H1 (cell line): ENCODE measurements at regions not wholly inside any gene's neighbourhood (a gene's known extent, or its start where the extent isn't known, plus 50 kb on each side); places are given as distances from the start of the nearest gene placed in this dataset.

ENCODE experiments used
- CTCF ChIA-PET: fragments of 300-600 bp; sonication (Branson Sonifier 250); formaldehyde crosslinking; loops from one replicate; lab custom pipeline; 2021; ENCODE audit not compliant: partially characterized antibody; lab: Charles Lee
- POLR2A ChIA-PET: fragments of 300-600 bp; sonication (Branson Sonifier 250); formaldehyde crosslinking; loops from one replicate; lab custom pipeline; 2021; ENCODE audit warnings: inconsistent platforms; ENCODE audit not compliant: partially characterized antibody; lab: Charles Lee
- DNase-seq, 2 experiments: peaks; one replicate each; pipeline versions ENCODE4 v3.0.0 to v3.0.0-alpha.2; 2010 to 2022; ENCODE audit warnings: low spot score in 2 of 2, low read depth in 1 of 2, mixed read lengths in 1 of 2
- FAIRE-seq: peaks from 2 replicates; lab custom pipeline; 2011; peaks lifted over from hg19 to GRCh38; lab: Jason Lieb, UNC
- H2AFZ ChIP-seq: 2 replicates; pipeline ENCODE4 v1.8.1; 2012; ENCODE audit warnings: low read length, inconsistent platforms
- H2AK5ac ChIP-seq: 2 replicates; pipeline ENCODE4 v1.6.1; 2013; ENCODE audit warnings: low read depth, low read length
- H2BK120ac ChIP-seq: replicated peaks from 2 replicates; pipeline ENCODE3; 2013; ENCODE audit warnings: low read depth, low read length, inconsistent platforms
- H2BK12ac ChIP-seq: 2 replicates; pipeline ENCODE4 v1.6.1; 2013; ENCODE audit warnings: low read depth, low read length
- H2BK15ac ChIP-seq: 2 replicates; pipeline ENCODE4 v1.6.1; 2013; ENCODE audit warnings: low read length
- H2BK20ac ChIP-seq: 2 replicates; pipeline ENCODE4 v1.6.1; 2013; ENCODE audit warnings: low read length
- H2BK5ac ChIP-seq: 2 replicates; pipeline ENCODE4 v1.6.1; 2013; ENCODE audit warnings: low read depth, low read length
- H3K14ac ChIP-seq: 2 replicates; pipeline ENCODE4 v1.6.1; 2013; ENCODE audit warnings: inconsistent platforms; ENCODE audit not compliant: insufficient read length
- H3K18ac ChIP-seq: 2 replicates; pipeline ENCODE4 v1.6.1; 2013; ENCODE audit warnings: low read length; ENCODE audit errors: extremely low read depth
- H3K23ac ChIP-seq: 2 replicates; pipeline ENCODE4 v1.6.1; 2013; ENCODE audit warnings: inconsistent platforms; ENCODE audit not compliant: insufficient read length
- H3K23me2 ChIP-seq: 2 replicates; pipeline ENCODE4 v1.6.1; 2013; ENCODE audit warnings: low read depth, low read length
- H3K27ac ChIP-seq: 2 replicates; pipeline ENCODE4 v1.6.1; 2011; ENCODE audit warnings: low read depth, low read length, inconsistent platforms
- H3K27me3 ChIP-seq, 4 experiments: replicated peaks in 1 of 4; 1 replicate in 1 of 4; 2 replicates in 3 of 4; pipeline versions ENCODE4 v1.6.1 to v1.8.1; 2011 to 2013; ENCODE audit warnings: low read length in 3 of 4, mild to moderate bottlenecking in 3 of 4, inconsistent platforms in 2 of 4, mixed read lengths in 2 of 4, moderate library complexity in 1 of 4; ENCODE audit not compliant: control insufficient read depth in 3 of 4, insufficient read depth in 3 of 4; ENCODE audit errors: extremely low read depth in 1 of 4
- H3K36me3 ChIP-seq, 4 experiments: 2 replicates each; pipeline versions ENCODE4 v1.6.1 to v1.8.1; 2011 to 2013; ENCODE audit warnings: mild to moderate bottlenecking in 4 of 4, low read length in 3 of 4, moderate library complexity in 2 of 4, control low read depth in 1 of 4, inconsistent platforms in 1 of 4; ENCODE audit not compliant: insufficient read depth in 4 of 4, control insufficient read depth in 2 of 4
- H3K4ac ChIP-seq: replicated peaks from 2 replicates; pipeline ENCODE3; 2013; ENCODE audit warnings: low read length, low read depth, mixed read lengths, inconsistent platforms; ENCODE audit not compliant: insufficient read length
- H3K4me1 ChIP-seq, 4 experiments: replicated peaks in 1 of 4; 1 replicate in 1 of 4; 2 replicates in 3 of 4; pipeline versions ENCODE4 v1.6.1 to v1.8.1; 2011 to 2013; ENCODE audit warnings: low read length in 3 of 4, inconsistent platforms in 2 of 4, mixed read lengths in 1 of 4; ENCODE audit not compliant: insufficient read depth in 4 of 4, control insufficient read depth in 3 of 4
- H3K4me2 ChIP-seq, 2 experiments: 2 replicates each; pipeline versions ENCODE4 v1.6.1 to v1.8.1; 2011 to 2013; ENCODE audit warnings: low read depth in 2 of 2, low read length in 2 of 2, control low read depth in 1 of 2, inconsistent platforms in 1 of 2, mild to moderate bottlenecking in 1 of 2; ENCODE audit not compliant: insufficient read depth in 1 of 2
- H3K4me3 ChIP-seq, 4 experiments: fragments of 200-600, 300-600 bp in 1 of 4; sonication (generic), shearing (Covaris generic), sonication (Bioruptor Twin) in 1 of 4; 2 replicates each; pipeline versions ENCODE4 v1.5.1 to v1.8.1; 2011 to 2016; ENCODE audit warnings: low read length in 4 of 4, low read depth in 3 of 4, control low read depth in 2 of 4, inconsistent platforms in 2 of 4, mild to moderate bottlenecking in 2 of 4, mixed read lengths in 1 of 4, moderate library complexity in 1 of 4; ENCODE audit not compliant: insufficient read depth in 2 of 4; ENCODE audit errors: extremely low read depth in 1 of 4
- H3K56ac ChIP-seq: replicated peaks from 2 replicates; pipeline ENCODE3; 2013; ENCODE audit warnings: low read depth, mild to moderate bottlenecking, mixed read lengths, low read length, inconsistent platforms; ENCODE audit not compliant: insufficient read length
- H3K79me1 ChIP-seq: 2 replicates; pipeline ENCODE4 v1.6.1; 2013; ENCODE audit warnings: low read depth, low read length, control low read depth
- H3K79me2 ChIP-seq, 2 experiments: 2 replicates each; pipeline versions ENCODE4 v1.6.1 to v1.8.1; 2012 to 2013; ENCODE audit warnings: low read length in 2 of 2, mild to moderate bottlenecking in 2 of 2, inconsistent platforms in 1 of 2; ENCODE audit not compliant: insufficient read depth in 2 of 2, control insufficient read depth in 1 of 2
- H3K9ac ChIP-seq, 4 experiments: replicated peaks in 1 of 4; 1 replicate in 1 of 4; 2 replicates in 3 of 4; pipeline versions ENCODE4 v1.6.1 to v1.8.1; 2011 to 2013; ENCODE audit warnings: low read depth in 3 of 4, low read length in 3 of 4, control low read depth in 2 of 4, mild to moderate bottlenecking in 2 of 4, moderate library complexity in 2 of 4, inconsistent platforms in 1 of 4; ENCODE audit errors: extremely low read depth in 1 of 4
- H3K9me3 ChIP-seq, 2 experiments: 2 replicates each; pipeline versions ENCODE4 v1.6.1 to v1.8.1; 2012 to 2013; ENCODE audit warnings: mild to moderate bottlenecking in 2 of 2, moderate library complexity in 2 of 2, control low read depth in 1 of 2, inconsistent platforms in 1 of 2, low read depth in 1 of 2, low read length in 1 of 2, mixed read lengths in 1 of 2; ENCODE audit not compliant: insufficient read depth in 2 of 2
- H4K20me1 ChIP-seq, 2 experiments: replicated peaks in 1 of 2; 2 replicates each; pipeline versions ENCODE3 to v1.8.1; 2011 to 2013; ENCODE audit warnings: inconsistent platforms in 2 of 2, low read length in 2 of 2, mild to moderate bottlenecking in 1 of 2; ENCODE audit not compliant: insufficient read depth in 2 of 2, control insufficient read depth in 1 of 2
- H4K5ac ChIP-seq: 2 replicates; pipeline ENCODE4 v1.6.1; 2013; ENCODE audit warnings: low read length, low read depth, mixed read lengths, inconsistent platforms; ENCODE audit not compliant: insufficient read length
- H4K8ac ChIP-seq: 2 replicates; pipeline ENCODE4 v1.8.0; 2013; ENCODE audit warnings: mild to moderate bottlenecking, moderate library complexity, low read length, inconsistent platforms; ENCODE audit not compliant: insufficient read depth; ENCODE audit errors: extremely low read depth
- H4K91ac ChIP-seq: replicated peaks from 2 replicates; pipeline ENCODE3; 2013; ENCODE audit warnings: low read length, mixed read lengths, inconsistent platforms; ENCODE audit not compliant: insufficient read length
- CBX8 ChIP-seq: fragments of 300-800, 300-1000 bp; sonication (generic); IDR thresholded peaks from 2 replicates; pipeline ENCODE4 v1.7.1; 2016; ENCODE audit warnings: low read depth, low read length, borderline replicate concordance
- EZH2 ChIP-seq: fragments of 200-600 bp; sonication (generic); IDR thresholded peaks from 2 replicates; pipeline ENCODE4 v1.7.1; 2012; ENCODE audit warnings: low read depth, mild to moderate bottlenecking, moderate library complexity, low read length, inconsistent platforms; ENCODE audit not compliant: severe bottlenecking
- JUND ChIP-seq: IDR thresholded peaks from 2 replicates; pipeline ENCODE4 v1.6.1; 2011; ENCODE audit warnings: mild to moderate bottlenecking, improper control_type of control experiment, low read length
- RXRA ChIP-seq: IDR thresholded peaks from 2 replicates; pipeline ENCODE4 v1.6.1; 2011; ENCODE audit warnings: low read depth, mild to moderate bottlenecking, low read length, moderate library complexity; ENCODE audit not compliant: insufficient read depth
- SIN3A ChIP-seq, 2 experiments: IDR thresholded peaks in 1 of 2; conservative IDR thresholded peaks in 1 of 2; 2 replicates each; pipeline ENCODE4 v1.6.1; 2011 to 2012; ENCODE audit warnings: low read length in 2 of 2, improper control_type of control experiment in 1 of 2, low read depth in 1 of 2, mild to moderate bottlenecking in 1 of 2
- SIRT6 ChIP-seq: IDR thresholded peaks from one replicate; pipeline ENCODE4 v1.7.1; 2012; ENCODE audit warnings: low read length, inconsistent platforms
- SIX5 ChIP-seq: IDR thresholded peaks from 2 replicates; pipeline ENCODE4 v1.6.1; 2011; ENCODE audit warnings: mild to moderate bottlenecking, low read depth, low read length
- WGBS, 2 experiments: shearing (Covaris generic) in 1 of 2; methylation state at CpG; one replicate each; pipeline versions ENCODE4 v1.1.6 to v1.1.7; 2013 to 2015; ENCODE audit warnings: low lambda C conversion rate in 2 of 2, mixed read lengths in 2 of 2, inconsistent platforms in 1 of 2, low coverage in 1 of 2, missing lambda C conversion rate in 1 of 2; ENCODE audit not compliant: insufficient replicate concordance in 2 of 2, insufficient coverage in 1 of 2, insufficient read length in 1 of 2; ENCODE audit errors: extremely low coverage in 1 of 2, missing lambda C conversion rate in 1 of 2; 5-methylcytosine and 5-hydroxymethylcytosine counted together
- TF ChIP-seq, protein P1 (sequence below): IDR thresholded peaks from 2 replicates; pipeline ENCODE4 v1.6.1; 2012; ENCODE audit warnings: inconsistent platforms

DNA sequence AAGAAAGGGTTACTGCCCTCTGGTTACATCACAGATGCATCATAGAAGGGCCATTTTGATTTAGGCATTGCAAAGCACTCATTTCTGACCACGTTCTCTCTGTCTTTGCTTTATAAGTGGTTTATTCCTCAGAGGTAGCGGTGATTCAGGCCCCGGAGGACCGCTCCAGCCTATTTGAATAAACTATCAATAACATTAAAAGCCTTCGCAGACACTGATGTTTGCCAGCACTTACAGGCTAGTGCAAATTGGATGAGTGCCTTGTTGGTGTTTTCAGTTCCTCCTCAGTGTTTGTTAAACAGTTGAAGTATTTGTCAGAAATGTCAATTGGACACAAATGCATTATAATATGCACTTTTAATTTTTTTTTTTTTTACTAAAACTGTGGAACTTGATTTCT lies 120.2 kb downstream of the RXFP2 start:
- no peaks in the 10 kb centered on the region for H3K27me3 ChIP-seq
- H2AK5ac ChIP-seq, result no peak overlapping the region
- H2AFZ ChIP-seq, result no peak overlapping the region
- H3K9ac ChIP-seq, result no peak overlapping the region
- H2BK20ac ChIP-seq, result no peak overlapping the region
- H3K4me3 ChIP-seq, result no peak overlapping the region
- no peak overlapping the region for H4K8ac ChIP-seq
- no peak overlapping the region for H2BK5ac ChIP-seq
- H3K14ac ChIP-seq, result no peak overlapping the region
- no peak overlapping the region for H2BK15ac ChIP-seq
- no peaks in the 10 kb centered on the region for H3K9me3 ChIP-seq
- H3K56ac ChIP-seq, result no peak overlapping the region
- H3K4ac ChIP-seq, result no peak overlapping the region
- no peaks in the 10 kb centered on the region for H3K36me3 ChIP-seq
- no peak for TF ChIP-seq EZH2
- TF ChIP-seq SIX5, result no peak
- TF ChIP-seq RXRA, result no peak
- TF ChIP-seq, protein P1, sequence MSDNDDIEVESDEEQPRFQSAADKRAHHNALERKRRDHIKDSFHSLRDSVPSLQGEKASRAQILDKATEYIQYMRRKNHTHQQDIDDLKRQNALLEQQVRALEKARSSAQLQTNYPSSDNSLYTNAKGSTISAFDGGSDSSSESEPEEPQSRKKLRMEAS, result no peak
- no peak for TF ChIP-seq SIN3A (conservative IDR thresholded peaks at IDR 0.05 in 1 of 2, IDR thresholded peaks at IDR 0.05 in 1 of 2; ENCODE audit: low read depth in 1 of 2, low read length in 2 of 2)
- TF ChIP-seq JUND, result no peak
- no peak for TF ChIP-seq CBX8
- no peak for TF ChIP-seq SIRT6
- TF ChIP-seq, all 59 proteins: peak for 0
- 94% methylated on average over 5 of the region's 5 CpGs; no CpG with 5 or more reads in 1 of the 2 experiments for WGBS, 2 experiments
- Histone ChIP-seq H3K23me2 (no peaks in the 10 kb centered on the region; the same call in 1 of the 2 replicates), H3K79me1 (no peaks in the 10 kb centered on the region; the same call in 1 of the 2 replicates), H3K23ac (no peak overlapping the region), H4K5ac (no peak overlapping the region), H4K91ac (no peak overlapping the region), H3K27ac (no peak overlapping the region), H3K4me1 (no peaks in the 10 kb centered on the region), H3K18ac (no peak overlapping the region), H4K20me1 (no peaks in the 10 kb centered on the region), H2BK120ac (no peak overlapping the region), H2BK12ac (no peak overlapping the region), H3K79me2 (no peaks in the 10 kb centered on the region), H3K4me2 (no peak overlapping the region)
- ChIA-PET POLR2A (no interaction called here), CTCF (no interaction called here)
- FAIRE-seq (no peak), DNase-seq (no peak)
